ENCODE measurements at regions not wholly inside any gene's neighbourhood (a gene's known extent, or its start where the extent isn't known, plus 50 kb on each side); places are given as distances from the start of the nearest gene placed in this dataset.

DNA sequence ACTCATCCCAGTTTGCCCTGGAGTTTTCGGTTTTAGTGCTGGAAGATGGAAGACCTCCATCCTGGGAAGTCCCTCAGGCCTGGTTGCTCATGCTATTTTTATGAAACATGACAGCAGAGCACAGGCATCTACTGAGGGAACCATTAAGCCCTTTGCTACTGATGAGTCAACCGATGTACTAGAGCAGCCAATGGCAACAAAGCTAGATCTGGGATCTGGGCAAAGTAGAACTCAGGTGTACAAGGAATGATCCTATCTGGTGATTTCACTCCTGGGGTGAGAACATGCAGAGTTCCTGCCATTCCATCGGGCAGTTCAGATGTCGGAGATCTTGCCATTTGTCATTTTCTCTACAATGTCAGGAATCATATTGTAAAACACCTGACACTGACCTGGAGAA is 166.2 kb upstream of the NSMCE3 start:
- TF ChIP-seq, protein P1, sequence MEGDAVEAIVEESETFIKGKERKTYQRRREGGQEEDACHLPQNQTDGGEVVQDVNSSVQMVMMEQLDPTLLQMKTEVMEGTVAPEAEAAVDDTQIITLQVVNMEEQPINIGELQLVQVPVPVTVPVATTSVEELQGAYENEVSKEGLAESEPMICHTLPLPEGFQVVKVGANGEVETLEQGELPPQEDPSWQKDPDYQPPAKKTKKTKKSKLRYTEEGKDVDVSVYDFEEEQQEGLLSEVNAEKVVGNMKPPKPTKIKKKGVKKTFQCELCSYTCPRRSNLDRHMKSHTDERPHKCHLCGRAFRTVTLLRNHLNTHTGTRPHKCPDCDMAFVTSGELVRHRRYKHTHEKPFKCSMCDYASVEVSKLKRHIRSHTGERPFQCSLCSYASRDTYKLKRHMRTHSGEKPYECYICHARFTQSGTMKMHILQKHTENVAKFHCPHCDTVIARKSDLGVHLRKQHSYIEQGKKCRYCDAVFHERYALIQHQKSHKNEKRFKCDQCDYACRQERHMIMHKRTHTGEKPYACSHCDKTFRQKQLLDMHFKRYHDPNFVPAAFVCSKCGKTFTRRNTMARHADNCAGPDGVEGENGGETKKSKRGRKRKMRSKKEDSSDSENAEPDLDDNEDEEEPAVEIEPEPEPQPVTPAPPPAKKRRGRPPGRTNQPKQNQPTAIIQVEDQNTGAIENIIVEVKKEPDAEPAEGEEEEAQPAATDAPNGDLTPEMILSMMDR (conservative IDR thresholded peaks at IDR 0.05; ENCODE audit: low read depth, low read length), result no peak
- no peak for TF ChIP-seq EZH2 (IDR thresholded peaks at IDR 0.05; ENCODE audit: borderline replicate concordance, low read depth, low read length, poor library complexity, severe bottlenecking)

Measured in A673 (cell line).